ENCODE measurements at regions not wholly inside any gene's neighbourhood (a gene's known extent, or its start where the extent isn't known, plus 50 kb on each side); places are given as distances from the start of the nearest gene placed in this dataset.
"Not testable (repeated sequence)": the region's sequence is repeated elsewhere in the genome, so short reads cannot be mapped to it uniquely, and the experiment has no call there.

DNA sequence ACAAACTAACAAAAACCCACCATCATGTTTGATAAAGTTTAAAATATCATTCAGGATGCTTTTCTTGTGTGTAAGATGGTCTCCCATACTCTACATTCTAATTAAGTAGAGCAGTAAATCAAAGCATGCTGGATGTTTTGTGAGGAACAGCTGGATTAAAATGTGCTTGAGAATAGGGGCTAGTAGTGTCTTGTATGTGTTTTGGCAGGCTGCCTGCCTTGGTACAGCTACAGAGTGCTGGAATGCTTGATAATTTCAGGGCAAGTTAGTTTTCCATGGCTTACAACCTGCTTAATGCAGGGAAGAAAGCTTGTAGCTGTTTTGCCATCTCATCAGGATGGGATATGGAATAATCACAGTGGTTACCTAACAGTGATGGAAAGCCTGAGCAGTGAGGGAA, 636.6 kb upstream of the MMS22L start:
- no peak for DNase-seq

DNA sequence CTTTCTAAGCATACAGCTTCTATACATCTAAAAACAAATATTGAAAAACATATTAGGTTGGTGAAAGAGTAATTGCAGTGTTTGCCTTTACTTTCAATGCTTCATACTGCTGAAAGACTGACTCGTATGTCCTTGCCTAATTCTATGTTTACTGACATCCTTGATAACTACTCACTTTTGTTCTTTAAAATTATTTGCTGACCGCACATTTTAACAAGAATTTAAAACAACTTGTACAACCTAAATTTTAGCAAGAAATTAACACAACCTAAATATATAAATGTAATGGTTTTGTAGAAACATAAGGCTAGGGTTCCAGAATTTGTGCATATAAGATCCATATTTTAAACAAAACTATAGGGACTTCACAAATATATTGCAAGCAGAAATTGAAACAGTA, 640.2 kb upstream of the MMS22L start:
- no peak for DNase-seq

DNA sequence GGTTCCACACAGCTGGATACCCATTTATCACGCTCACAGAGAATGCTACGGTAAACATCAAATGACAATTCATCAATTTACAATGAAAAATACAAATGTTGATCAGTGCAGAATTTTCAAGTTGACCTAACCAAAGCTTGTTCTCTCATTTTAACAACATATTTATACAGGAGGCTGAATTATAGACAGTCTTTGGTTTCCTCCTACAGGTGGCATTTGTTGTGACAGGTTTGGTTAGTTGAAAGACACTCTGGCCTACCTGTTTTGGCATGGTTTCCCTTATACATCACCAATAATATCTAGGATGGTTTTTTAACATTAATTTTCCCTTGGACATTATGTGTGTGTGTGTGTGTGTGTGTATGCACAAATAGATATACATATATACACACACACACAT, 642.5 kb upstream of the MMS22L start:
- DNase-seq = no peak

DNA sequence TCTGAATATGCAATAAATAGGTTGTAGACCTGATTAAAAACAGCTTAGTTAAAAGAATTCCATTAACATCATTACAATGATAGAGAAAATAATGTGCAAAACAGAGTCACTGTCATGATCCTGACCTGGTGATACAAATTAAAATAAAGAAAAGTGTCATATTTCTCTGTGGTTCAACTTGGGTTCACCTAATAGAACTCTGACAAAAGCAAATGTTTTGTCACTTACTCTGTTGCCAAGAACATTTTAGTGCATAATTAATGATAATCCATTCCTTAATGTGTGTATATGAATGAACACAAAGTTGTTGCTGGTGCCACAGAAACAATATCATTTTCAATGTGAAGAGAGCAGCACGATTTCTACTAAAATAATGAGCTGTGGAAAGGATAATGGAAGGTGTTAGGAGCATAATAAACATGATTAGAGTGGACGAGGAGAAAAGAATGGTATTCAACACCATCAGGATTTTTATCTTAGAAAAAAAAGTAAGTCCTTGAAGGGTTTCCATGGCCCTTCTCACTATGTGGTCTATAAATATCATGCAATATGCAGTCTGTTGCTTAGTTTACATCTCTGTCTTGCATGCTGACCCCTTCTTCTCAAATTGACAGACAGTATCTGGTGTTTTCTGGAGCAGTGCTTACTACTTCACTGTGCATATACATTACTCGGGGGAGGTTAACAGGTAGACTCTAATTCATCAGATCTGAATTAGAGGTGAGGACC, 656.6 kb upstream of the MMS22L start:
- no peak for DNase-seq

DNA sequence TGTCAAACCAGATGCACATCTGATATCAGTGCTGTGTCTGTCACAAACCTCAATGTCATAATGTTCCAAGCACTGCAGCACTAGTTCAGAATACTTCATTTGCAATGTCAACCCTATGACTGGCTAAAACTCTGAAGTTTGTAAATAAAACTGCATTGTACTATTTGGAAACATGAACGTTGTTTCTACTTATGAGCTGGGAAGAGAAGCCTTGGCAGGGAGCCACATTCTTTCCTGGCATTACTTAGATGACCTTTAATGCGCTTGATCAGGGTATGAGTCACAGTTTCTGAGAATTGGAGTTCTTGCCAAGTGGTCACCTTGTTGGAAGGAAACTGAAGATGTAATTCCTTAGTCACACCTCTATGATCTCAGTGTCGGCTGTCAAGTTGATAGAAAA, 664.8 kb upstream of the MMS22L start:
- DNase-seq = no peak

DNA sequence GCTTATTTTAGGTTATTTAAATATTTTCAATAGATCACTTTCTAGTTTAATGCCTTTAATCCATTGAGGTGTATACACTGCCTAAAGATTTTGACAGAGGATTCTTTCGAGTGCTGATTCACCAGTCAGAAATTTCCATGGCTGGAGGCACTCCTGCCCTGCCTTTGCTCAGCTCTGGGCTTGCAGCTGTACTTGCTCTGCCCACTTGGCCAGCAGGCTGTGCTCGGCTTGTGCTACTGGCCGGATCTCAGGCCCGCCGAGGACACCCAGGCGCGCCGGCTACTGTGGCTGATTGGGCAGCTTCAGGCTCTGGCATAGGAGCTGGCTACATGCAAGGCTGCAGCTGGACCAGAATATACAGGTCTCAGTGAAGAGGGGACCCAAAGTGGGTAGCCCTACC, 675.1 kb upstream of the MMS22L start:
- no peak for DNase-seq

DNA sequence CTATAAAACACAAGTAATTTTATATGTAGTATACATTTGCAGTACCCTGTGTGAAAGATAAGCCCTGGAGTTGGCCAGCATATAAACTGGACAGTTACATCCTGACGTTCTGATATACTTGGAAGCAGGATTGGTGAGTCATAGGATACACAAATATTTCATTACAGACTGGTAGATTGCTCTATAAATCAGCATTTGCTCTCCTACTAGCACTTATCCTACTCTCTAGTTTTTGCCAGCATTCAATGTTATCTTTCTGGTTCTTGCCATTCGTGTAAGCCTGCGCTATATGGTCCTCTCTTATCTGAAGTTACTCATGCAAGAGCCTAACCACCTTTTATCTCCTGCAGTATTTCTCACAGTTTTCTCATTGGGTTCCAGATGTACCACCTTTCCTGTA, 680.2 kb upstream of the MMS22L start:
- no peak for DNase-seq

DNA sequence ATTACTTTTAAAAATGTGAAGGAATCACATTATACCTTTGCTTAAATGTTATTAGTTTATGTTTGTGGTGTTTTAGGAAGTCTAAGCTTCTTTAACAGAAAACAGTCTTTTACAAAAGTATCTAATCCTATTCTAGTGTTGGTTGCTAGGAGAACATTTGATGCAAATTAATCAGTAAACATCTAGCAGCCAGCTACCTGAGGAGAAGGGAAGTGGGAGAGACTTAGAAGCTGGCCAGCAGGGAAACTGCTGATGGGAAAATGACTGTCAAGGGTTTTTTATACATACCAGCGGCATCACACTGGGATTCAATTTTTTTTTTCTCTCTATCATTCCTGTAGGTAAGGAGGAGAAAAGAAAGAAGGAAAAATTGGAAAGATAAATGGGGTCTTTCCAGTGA, 686.0 kb upstream of the MMS22L start:
- no peak for DNase-seq

DNA sequence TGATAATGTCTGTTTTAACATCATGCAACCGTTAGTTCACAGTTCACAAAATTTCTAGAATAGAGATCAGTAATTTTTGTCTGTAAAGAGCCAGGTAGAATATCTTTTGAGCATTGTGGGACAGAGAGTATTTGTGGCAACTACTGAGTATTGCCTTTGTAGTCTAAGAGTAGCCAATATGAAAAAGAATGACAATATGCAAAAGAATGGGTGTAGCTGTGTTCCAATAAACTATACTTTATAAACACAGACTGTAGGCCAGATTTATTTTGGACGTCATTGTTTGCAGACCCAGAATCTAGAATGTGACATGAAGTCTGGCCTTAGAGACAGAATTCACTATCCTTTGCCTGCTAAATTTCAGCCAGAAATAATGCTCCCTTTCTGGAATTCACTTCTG, 694.1 kb upstream of the MMS22L start:
- DNase-seq = no peak

DNA sequence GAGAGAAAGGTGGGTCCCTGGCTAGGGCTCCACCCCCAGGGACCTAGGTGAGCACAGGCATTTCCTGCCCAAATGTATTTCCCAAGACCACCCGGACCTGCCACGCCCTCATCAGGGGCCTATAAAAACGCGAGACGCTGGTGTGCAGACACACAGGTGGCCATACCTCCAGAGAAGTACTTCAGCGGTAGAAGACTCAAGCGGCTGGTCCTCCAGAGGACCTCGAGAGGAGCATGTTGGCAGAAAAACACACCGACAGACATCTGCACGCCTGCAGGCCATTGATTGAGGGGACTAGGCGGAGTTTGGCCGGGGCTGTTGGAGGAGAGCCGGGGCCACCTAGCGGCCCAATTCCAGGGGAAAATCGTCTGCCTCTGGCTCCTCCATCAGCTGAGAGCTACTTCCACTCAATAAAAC, 695.8 kb upstream of the MMS22L start:
- DNase-seq = no peak

DNA sequence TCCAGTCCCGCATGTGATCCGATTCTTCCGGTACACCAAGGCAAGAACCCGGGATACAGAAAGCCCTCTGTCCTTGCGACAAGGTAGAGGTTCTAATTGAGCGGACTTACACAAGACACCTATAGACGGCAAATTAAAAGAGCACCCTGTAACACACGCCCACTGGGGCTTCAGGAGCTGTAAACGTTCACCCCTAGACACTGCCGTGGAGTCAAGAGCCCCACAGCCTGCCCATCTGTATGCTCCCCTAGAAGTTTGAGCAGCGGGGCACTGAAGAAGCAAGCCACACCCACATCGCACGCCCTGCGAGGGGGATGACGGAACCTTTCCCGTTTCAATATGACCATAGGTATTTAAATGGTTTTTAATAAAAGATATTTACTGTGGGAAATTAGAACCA, 696.3 kb upstream of the MMS22L start:
- DNase-seq = not testable (repeated sequence)

DNA sequence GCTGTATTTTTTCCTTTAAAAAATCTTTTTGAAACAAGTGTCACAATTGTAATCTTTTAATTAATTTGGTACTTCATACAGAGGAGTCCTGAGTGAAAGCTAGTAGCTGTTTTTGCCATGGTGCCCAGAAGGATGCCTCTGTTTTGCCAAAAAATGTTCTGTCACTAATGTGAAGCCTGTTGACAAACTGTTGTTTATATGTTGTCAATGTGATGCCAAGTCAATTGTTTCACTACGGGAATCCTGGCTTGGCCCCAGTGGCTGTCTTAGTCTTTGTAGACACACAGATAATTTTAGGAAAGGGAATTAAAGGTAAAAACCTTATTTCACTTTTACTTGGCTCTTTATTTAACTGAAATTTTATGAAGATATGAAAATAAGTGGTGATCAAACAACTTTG, 706.4 kb upstream of the MMS22L start:
- DNase-seq = no peak

DNA sequence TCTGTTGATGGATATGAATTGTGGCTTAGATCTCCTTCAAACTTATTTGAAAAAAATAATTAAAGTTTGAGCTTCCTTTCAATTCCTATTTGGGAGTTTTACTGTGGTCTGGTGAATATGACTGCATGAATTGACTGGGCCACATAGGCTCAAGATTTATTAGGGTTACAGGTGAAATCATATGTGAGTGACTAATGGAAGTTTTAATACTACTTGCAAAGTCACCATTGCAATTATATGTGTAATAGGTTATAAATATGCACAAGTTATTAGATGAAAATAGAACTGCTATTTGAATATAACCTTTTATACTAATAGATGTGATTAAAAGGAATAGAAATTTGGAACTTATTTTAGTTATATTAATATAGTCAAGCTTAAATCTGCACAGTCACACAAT, 712.1 kb upstream of the MMS22L start:
- DNase-seq = no peak

DNA sequence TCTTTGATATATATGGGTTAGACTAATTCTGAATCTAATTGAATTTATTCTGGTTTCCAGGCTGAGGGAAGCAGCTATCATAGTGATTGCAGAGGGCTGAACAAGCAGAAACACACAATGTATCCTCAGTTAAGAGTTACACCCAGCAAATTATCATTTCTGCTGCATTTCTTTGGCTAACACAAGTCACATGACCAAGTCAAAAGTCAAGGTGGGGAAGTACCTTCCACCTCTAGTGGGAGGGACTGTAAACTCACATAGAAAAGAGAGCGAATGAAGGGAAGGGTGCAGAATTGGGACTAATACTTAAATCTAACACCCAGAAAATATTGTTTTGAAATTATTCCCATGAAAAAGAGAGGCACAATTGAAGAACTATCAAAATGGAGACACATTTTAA, 719.7 kb upstream of the MMS22L start:
- DNase-seq = no peak

DNA sequence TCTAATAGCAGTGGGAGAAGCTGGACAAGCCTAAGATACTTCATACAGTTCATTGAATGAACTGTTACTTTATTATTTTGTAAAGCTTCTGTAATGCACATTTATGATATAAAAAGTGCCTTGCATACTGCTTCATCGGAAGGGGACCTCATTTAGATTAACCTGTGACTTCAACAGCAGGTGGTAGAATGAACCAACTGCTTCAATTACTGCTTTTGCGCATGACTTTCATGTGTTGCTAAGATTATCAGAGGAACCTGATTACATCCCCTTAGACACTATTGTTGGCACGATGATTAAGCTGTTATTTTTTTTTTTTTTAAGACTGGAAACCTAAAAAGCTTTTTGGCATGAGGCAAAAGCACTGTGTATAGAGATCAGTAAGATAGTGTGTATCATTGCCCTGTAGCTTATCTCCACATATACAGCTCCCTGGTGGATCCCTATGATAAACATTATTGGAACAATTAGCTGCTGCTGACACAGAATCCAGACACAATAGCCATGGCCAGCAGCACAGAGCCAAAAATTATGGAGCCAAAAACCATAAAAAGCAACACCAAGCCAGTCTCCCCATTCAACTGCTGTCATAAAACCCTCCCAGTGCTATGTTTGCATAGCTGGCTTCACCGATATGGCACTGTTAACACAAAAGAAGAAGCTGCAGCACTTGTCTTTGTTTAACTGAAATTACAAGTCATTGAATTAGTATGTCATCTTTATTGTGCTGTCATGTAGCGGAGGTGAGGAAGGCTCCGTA, 731.6 kb upstream of the MMS22L start:
- DNase-seq = no peak

DNA sequence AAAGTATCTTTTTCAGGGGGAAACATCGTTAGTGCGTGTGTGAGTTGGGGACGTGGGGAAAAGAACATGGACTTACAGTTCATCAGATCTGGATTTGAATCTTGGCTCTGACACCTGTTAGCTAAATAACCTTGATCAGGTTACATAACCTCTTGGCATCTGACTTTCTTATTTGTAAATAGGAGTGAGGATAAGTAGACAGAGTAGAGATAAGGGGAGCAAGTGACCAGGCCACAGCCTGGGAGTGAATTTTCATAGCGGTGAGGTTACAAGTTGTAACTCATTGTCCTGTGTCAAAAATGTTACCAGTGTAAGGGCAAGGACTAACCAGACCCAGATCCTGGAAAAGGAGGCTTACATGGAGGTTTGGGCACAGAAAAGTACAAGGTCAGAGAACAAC, 733.5 kb upstream of the MMS22L start:
- DNase-seq = no peak

DNA sequence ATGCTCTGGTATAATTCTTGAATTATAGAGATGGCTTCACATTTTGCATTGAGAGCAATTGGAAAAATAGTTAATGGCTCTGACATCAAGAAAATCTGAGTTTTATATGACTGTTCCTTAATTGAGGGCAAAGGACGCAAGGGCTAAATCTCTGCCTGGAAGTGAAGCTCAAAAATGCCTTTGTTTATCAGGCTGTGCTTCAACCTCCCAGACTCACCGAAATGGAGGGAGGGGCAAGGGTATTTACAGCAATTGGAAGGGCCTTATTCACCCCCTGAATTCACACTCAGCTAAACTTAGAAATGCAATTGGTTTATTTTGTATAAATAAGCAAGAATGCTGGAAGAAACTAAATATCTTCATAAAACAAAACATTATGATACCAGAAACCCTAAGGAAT, 737.2 kb upstream of the MMS22L start:
- no peak for DNase-seq

DNA sequence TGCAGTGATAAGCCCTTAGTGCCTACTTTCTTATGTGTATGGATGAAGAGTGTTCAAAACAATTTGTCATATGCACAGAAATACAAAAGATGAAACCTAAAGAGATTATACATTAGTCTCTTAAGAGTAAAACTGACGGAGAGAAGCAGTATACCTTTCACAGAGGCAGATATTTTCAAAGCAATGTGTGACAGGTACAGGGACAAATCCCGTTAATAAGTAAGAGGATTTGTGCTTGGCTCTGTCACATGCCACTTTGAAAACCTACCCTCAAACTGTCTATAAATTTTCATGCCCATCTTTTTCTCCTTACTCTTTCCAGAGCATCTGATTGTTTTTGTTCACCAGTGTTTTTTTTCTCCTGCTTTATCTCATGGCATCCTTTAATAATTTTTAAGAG, 741.3 kb upstream of the MMS22L start:
- DNase-seq = no peak

DNA sequence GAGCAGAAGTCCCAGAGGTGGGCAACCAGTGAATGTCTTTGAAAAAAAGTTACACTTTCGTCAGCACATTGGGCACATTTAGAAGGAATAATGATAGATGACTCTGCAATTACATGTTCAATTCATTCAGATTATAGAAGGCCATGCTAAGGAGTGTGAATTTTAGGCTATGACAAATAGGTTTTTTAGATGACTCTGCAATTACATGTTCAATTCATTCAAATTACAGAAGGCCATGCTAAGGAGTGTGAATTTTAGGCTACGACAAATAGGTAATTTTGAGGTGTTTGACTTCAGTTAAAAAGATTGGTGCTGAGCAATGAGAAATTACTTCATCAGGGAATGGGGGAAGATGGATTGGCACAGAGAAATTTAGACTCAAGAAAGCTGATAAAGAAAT, 744.9 kb upstream of the MMS22L start:
- no peak for DNase-seq

DNA sequence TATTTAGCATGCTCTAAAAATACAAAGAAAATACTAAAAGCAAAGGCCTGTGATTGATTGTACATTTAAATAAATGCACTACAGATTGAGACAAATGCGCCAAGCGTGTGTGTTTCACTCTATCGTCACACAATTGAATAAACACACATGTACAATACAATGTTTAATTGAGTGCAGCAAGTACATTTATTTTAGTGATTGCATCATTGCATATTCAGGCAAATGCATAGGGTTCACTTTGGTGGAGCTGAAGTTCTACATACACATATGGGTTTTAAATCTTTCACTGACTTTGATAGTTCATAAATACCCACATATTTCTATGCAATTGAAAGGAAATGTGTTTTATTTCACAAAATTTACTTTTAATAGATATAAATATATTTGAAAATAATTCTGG, 750.6 kb upstream of the MMS22L start:
- DNase-seq = no peak

DNA sequence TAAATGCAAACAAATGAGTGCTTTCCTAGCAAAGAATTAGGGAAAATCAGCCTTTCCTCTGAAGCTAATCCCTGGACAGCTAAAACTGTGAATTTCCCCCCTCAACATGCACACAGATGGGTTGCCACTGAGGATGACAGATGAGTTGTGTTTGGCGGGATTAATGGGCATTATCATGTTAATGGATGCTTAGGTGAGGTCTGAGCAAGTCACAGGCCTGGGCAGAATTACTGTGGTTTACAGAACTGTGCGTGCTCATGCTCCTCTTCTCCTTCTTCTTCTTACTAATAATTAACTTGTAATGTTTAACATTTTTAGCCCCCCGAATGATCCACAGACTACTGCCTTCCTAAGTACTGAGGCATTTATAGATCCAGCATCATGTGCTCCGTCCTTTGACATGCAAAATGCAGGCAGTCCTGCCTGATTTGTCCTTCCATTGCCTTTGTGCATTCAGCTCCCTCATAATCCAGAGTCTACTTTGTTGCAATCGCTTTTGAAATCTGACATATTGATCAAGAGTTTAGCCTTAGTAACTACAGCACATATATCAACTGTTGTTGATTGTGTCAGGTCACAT, 753.4 kb upstream of the MMS22L start:
- DNase-seq = no peak

DNA sequence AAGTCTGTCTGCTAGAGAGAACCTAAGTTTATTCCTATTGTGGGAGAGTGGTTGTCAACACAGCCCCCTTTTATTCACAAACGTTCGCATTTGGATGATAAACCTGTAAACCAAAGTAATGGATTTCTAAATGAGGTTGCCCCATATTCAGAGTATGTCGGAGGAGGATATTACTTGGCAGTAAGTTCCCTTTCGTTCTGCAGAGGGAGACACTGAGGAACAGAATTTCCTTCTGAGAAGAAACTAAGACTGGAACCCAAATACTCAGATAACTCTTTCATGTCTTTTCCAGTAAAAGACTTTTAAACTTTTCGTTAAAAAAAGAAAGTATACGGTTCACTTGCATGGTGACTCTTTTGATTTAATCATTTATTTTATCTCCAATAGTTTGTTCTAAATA, 754.6 kb upstream of the MMS22L start:
- DNase-seq = no peak

DNA sequence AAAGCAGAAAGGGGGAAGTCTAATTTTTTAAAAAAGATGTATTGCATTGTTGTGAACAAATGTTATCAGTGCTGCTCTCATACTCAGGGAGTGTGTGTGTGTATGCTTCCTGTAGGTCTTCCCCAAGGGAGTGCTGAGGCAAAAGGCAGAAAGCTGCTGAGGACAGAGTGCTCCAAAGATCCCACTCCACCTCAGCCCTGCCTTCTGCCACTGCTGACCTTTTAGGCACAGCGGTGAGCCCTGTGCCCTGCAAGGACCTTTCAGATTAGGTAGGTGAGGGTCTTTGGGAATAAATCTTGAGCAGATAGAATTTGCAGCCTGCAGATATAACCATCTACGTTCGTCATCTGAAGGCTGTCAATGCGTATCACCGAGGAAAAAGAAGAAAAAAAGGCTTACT, 756.4 kb upstream of the MMS22L start:
- DNase-seq = no peak

DNA sequence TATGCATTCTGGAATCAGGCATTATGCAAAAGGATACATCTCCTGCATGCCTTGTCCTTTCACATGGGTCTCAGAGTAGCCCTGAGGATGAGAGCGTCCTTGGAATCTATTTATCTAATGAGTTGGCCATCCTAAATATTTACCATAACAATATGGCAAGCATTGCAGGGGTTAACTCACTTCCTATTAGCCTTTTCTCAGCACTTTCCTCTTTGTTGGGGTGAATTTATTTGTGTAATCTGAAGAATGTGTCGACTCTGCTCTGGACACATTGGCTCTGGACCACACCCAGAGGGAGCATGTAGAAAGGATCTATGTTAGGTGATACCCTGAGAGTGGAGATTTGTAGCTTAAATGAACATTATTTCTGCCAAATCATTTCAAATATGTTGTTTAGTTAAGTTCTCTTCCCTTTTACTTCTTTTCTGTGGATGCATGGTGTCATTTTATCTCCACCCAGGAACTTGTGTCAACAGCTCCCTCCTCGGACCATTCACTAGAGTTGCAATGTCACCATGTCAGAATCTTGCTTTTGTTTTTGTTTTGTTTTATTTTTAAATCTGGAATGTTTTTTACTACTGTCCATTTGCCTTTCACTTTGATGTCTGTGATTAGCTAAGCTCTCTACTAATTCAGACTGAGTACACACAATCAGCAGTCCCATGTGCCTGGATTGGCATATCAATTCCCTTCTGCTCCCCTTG, 757.0 kb upstream of the MMS22L start:
- no peak for DNase-seq
